Caco-2 (cell line): ENCODE measurements at regions not wholly inside any gene's neighbourhood (a gene's known extent, or its start where the extent isn't known, plus 50 kb on each side); places are given as distances from the start of the nearest gene placed in this dataset.

ENCODE experiments used
- BruUV-seq: library from RNA; stranded (reverse); fragments of 400-500 nt; replicated peaks from 2 replicates; lab custom pipeline; 2021; lab: Mats Ljungman, UMichigan
- CTCF ChIA-PET: fragments of 300-600 bp; sonication (Branson Sonifier 250); formaldehyde crosslinking; loops from one replicate; lab custom pipeline; 2022; ENCODE audit warnings: antibody characterized with exemption; lab: Charles Lee
- POLR2A ChIA-PET: fragments of 300-600 bp; sonication (Branson Sonifier 250); formaldehyde crosslinking; loops from one replicate; lab custom pipeline; 2022; ENCODE audit warnings: antibody characterized with exemption; lab: Charles Lee
- DNase-seq, 2 experiments: peaks; one replicate each; pipeline versions ENCODE4 v3.0.0 to v3.0.0-alpha.2; 2020 to 2022
- H3K27me3 ChIP-seq: replicated peaks from 2 replicates; pipeline ENCODE4 v1.6.0; 2011; ENCODE audit warnings: low read length; ENCODE audit not compliant: control insufficient read depth, insufficient read depth
- H3K36me3 ChIP-seq: 2 replicates; pipeline ENCODE4 v1.5.1; 2011; ENCODE audit warnings: low read length; ENCODE audit not compliant: control insufficient read depth, insufficient read depth
- H3K4me1 ChIP-seq: fragments of 250-450 bp; sonication (Bioruptor Pico); 2 replicates; pipeline ENCODE4 v1.5.1; 2020; ENCODE audit warnings: mild to moderate bottlenecking
- H3K4me3 ChIP-seq: 2 replicates; pipeline ENCODE4 v1.5.1; 2011; ENCODE audit warnings: low read depth, mild to moderate bottlenecking, control low read depth, low read length
- H3K9me3 ChIP-seq: fragments of 250-450 bp; sonication (Bioruptor Pico); 2 replicates; pipeline ENCODE4 v1.5.1; 2020; ENCODE audit warnings: mild to moderate bottlenecking, moderate library complexity
- H3K27ac Mint-ChIP-seq: one replicate; pipeline ENCODE4 v1.8.0; 2022; ENCODE audit warnings: mixed read lengths; ENCODE audit not compliant: unreplicated experiment
- H3K27me3 Mint-ChIP-seq: one replicate; pipeline ENCODE4 v1.8.0; 2022; ENCODE audit warnings: mixed read lengths; ENCODE audit not compliant: insufficient read depth, unreplicated experiment
- H3K36me3 Mint-ChIP-seq: one replicate; pipeline ENCODE4 v1.8.0; 2022; ENCODE audit warnings: mild to moderate bottlenecking, mixed read lengths; ENCODE audit not compliant: insufficient read depth, unreplicated experiment
- H3K4me1 Mint-ChIP-seq: one replicate; pipeline ENCODE4 v1.8.0; 2022; ENCODE audit warnings: low read depth, mixed read lengths; ENCODE audit not compliant: unreplicated experiment
- H3K4me3 Mint-ChIP-seq: one replicate; pipeline ENCODE4 v1.8.0; 2022; ENCODE audit warnings: mild to moderate bottlenecking, moderate library complexity, mixed read lengths; ENCODE audit not compliant: unreplicated experiment
- H3K9me3 Mint-ChIP-seq: one replicate; pipeline ENCODE4 v1.8.0; 2022; ENCODE audit warnings: mixed read lengths; ENCODE audit not compliant: unreplicated experiment
- CTCF ChIP-seq, 2 experiments: fragments of 200-600 bp in 1 of 2; IDR thresholded peaks; 1 replicate in 1 of 2; 2 replicates in 1 of 2; pipeline versions ENCODE4 v1.5.1 to v1.8.0; 2011 to 2022; ENCODE audit warnings: antibody characterized with exemption in 1 of 2, control low read depth in 1 of 2, inconsistent platforms in 1 of 2, low read depth in 1 of 2, low read length in 1 of 2, mild to moderate bottlenecking in 1 of 2, moderate library complexity in 1 of 2; ENCODE audit not compliant: insufficient read depth in 1 of 2, severe bottlenecking in 1 of 2, unreplicated experiment in 1 of 2
- intact Hi-C: fragments of 100-400 bp; cut with micrococcal nuclease; formaldehyde crosslinking; loops from one replicate; pipeline ENCODE4 v1.10.0; 2022; ENCODE audit not compliant: unreplicated experiment

GRCh38 chr17:13947499-13947898, 121.8 kb upstream of the COX10 start:
- no TSS peak for BruUV-seq
- Mint-ChIP-seq H3K36me3 (no peaks in the 10 kb centered on the region), H3K27me3 (no peaks in the 10 kb centered on the region), H3K9me3 (no peaks in the 10 kb centered on the region), H3K27ac (no peak overlapping the region), H3K4me1 (no peaks in the 10 kb centered on the region), H3K4me3 (no peak overlapping the region)
- H3K4me1 ChIP-seq: no peaks in the 10 kb centered on the region
- no peaks in the 10 kb centered on the region for H3K9me3 ChIP-seq
- H3K27me3 ChIP-seq: no peaks in the 10 kb centered on the region
- no peak for TF ChIP-seq CTCF (IDR thresholded peaks at IDR 0.05; ENCODE audit: insufficient read depth in 1 of 2, low read depth in 1 of 2, low read length in 1 of 2, severe bottlenecking in 1 of 2, unreplicated experiment in 1 of 2)
- DNase-seq: no peak
- ChIA-PET POLR2A (no interaction called here), CTCF (no interaction called here)
- no peak overlapping the region for H3K4me3 ChIP-seq
- no peaks in the 10 kb centered on the region for H3K36me3 ChIP-seq
- intact Hi-C loops: no loop called here

DNA sequence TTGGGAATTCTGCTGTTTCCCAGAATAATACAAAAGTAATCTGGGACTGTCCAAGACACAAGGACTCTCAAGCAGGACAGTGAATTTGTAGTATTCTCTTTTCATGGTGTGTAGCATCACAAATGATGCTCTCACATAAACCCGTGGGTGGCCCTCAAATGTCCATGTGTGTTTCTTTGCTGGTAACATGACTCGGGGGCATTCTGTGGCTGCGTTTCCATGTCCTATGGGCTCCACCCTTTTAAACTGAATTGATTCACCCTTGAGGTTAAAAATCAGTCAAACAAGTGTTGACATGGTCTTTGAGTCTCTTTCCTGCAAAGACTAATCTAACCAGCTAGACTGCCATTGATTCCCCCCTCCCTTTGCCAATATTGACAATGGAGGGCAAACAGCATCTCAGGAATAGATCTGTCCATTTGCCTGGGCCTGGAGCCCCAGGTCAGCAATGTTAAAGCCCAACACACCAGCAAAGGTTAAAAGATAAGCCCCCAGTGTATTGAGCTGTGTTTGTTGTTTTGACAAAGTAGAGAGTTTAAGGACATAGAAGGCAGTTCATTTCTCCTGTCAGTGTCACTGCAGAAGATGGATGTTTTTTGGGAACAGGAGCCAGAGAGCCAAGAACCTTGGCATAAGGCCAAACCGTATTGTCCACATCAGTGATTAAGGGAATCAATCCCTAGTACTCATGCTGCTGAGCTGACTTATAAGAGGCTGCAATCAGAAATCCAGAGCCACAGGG, 117.1 kb upstream of the COX10 start:
- no peak overlapping the region for H3K4me3 ChIP-seq
- Mint-ChIP-seq H3K27me3 (no peaks in the 10 kb centered on the region), H3K4me3 (no peak overlapping the region), H3K4me1 (no peaks in the 10 kb centered on the region), H3K27ac (no peak overlapping the region), H3K9me3 (no peaks in the 10 kb centered on the region), H3K36me3 (no peaks in the 10 kb centered on the region)
- H3K36me3 ChIP-seq: no peaks in the 10 kb centered on the region
- CTCF ChIA-PET: no interaction called here
- H3K4me1 ChIP-seq: no peaks in the 10 kb centered on the region
- H3K27me3 ChIP-seq: no peaks in the 10 kb centered on the region
- DNase-seq: no peak
- intact Hi-C loops: no loop called here
- TF ChIP-seq CTCF (IDR thresholded peaks at IDR 0.05; ENCODE audit: insufficient read depth in 1 of 2, low read depth in 1 of 2, low read length in 1 of 2, severe bottlenecking in 1 of 2, unreplicated experiment in 1 of 2): no peak
- POLR2A ChIA-PET: no interaction called here
- no peaks in the 10 kb centered on the region for H3K9me3 ChIP-seq
- no TSS peak for BruUV-seq

DNA sequence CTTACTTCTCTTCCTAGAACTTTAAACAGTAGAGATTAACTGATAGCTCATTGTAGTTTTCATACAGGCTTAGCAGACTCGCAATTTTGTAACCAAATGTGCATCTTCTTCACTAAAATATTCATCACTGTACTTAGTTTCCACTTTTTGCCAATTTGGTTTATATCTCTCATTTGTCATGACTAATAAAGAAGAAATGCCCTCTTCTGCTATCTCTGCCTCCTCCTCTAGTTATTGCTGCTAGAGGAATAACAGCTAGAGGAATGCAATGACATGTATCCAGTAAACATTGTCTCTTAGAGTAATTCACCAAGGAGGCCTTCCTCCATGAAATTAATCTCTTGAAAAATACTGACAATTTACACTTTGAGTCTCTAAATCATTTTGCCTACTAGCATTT, 115.5 kb upstream of the COX10 start:
- H3K27ac Mint-ChIP-seq: no peak overlapping the region
- BruUV-seq: no TSS peak
- no peaks in the 10 kb centered on the region for H3K4me1 Mint-ChIP-seq
- no peak for TF ChIP-seq CTCF (IDR thresholded peaks at IDR 0.05; ENCODE audit: insufficient read depth in 1 of 2, low read depth in 1 of 2, low read length in 1 of 2, severe bottlenecking in 1 of 2, unreplicated experiment in 1 of 2)
- ChIA-PET CTCF (no interaction called here), POLR2A (no interaction called here)
- no peaks in the 10 kb centered on the region for H3K36me3 Mint-ChIP-seq
- H3K9me3 ChIP-seq: no peaks in the 10 kb centered on the region
- no peaks in the 10 kb centered on the region for H3K36me3 ChIP-seq
- H3K27me3 Mint-ChIP-seq: no peaks in the 10 kb centered on the region
- intact Hi-C loops: no loop called here
- no peaks in the 10 kb centered on the region for H3K9me3 Mint-ChIP-seq
- no peak overlapping the region for H3K4me3 Mint-ChIP-seq
- DNase-seq: no peak
- no peak overlapping the region for H3K4me3 ChIP-seq
- H3K4me1 ChIP-seq: no peaks in the 10 kb centered on the region
- no peaks in the 10 kb centered on the region for H3K27me3 ChIP-seq
